ENCODE measurements at regions not wholly inside any gene's neighbourhood (a gene's known extent, or its start where the extent isn't known, plus 50 kb on each side); places are given as distances from the start of the nearest gene placed in this dataset.

GRCh38 chr2:196337208-196337953, 166.0 kb upstream of the STK17B start:
- TF ChIP-seq GATA2 (IDR thresholded peaks at IDR 0.05; ENCODE audit: low read depth, low read length) (no peak), GATA3 (IDR thresholded peaks at IDR 0.05; ENCODE audit: low read depth, low read length) (no peak)

All from SH-SY5Y (cell line).